ENCODE measurements at regions not wholly inside any gene's neighbourhood (a gene's known extent, or its start where the extent isn't known, plus 50 kb on each side); places are given as distances from the start of the nearest gene placed in this dataset.

GRCh38 chrX:7228226-7228625 lies 80.3 kb upstream of the PUDP start:
- no peak for DNase-seq
- no peak overlapping the region for H2BK5ac ChIP-seq (ENCODE audit: low read depth, low read length, poor library complexity, severe bottlenecking)
- H3K4me3 ChIP-seq (ENCODE audit: insufficient read depth in 1 of 2, low read depth in 1 of 2, low read length in 2 of 2), result no peak overlapping the region
- H3K4me1 ChIP-seq (ENCODE audit: control insufficient read depth, insufficient read depth, low read depth, low read length), result no peaks in the 10 kb centered on the region
- no peaks in the 10 kb centered on the region for H3K9me3 ChIP-seq (ENCODE audit: control insufficient read depth, low read length)
- H4K91ac ChIP-seq (ENCODE audit: low read length), result no peak overlapping the region
- no peaks in the 10 kb centered on the region for H3K27me3 ChIP-seq (ENCODE audit: control insufficient read depth in 1 of 2, insufficient read depth in 1 of 2, low read length in 2 of 2)
- no peak overlapping the region for H4K8ac ChIP-seq (ENCODE audit: low read length)
- H2BK12ac ChIP-seq (ENCODE audit: low read length in 2 of 2), result no peak overlapping the region
- H2AK5ac ChIP-seq (ENCODE audit: low read length, severe bottlenecking), result no peak overlapping the region
- H3K14ac ChIP-seq (ENCODE audit: low read length in 2 of 2), result no peak overlapping the region
- H3K18ac ChIP-seq (ENCODE audit: low read depth in 1 of 2, low read length in 2 of 2), result no peak overlapping the region
- no peaks in the 10 kb centered on the region for H3K36me3 ChIP-seq (ENCODE audit: control insufficient read depth in 1 of 2, insufficient read depth in 2 of 2, low read depth in 1 of 2, low read length in 2 of 2)
- H3K23ac ChIP-seq (ENCODE audit: low read length in 2 of 2), result no peak overlapping the region
- H3K79me1 ChIP-seq (replicated peaks; ENCODE audit: low read length, poor library complexity, severe bottlenecking), result no peaks in the 10 kb centered on the region
- no peak overlapping the region for H2BK120ac ChIP-seq (ENCODE audit: low read depth, low read length)
- WGBS, result 100% methylated on average over 1 of the region's 2 CpGs
- H2BK15ac ChIP-seq (ENCODE audit: low read depth, poor library complexity, severe bottlenecking), result no peak overlapping the region
- no peak overlapping the region for H2AFZ ChIP-seq (ENCODE audit: low read depth, low read length)
- no peak overlapping the region for H3K27ac ChIP-seq (ENCODE audit: low read length, poor library complexity, severe bottlenecking)
- no peak overlapping the region for H3K4ac ChIP-seq (ENCODE audit: low read depth in 1 of 2, low read length in 2 of 2)
- H3K9ac ChIP-seq (ENCODE audit: low read length), result no peak overlapping the region
- no peak overlapping the region for H3K4me2 ChIP-seq (ENCODE audit: low read length, poor library complexity, severe bottlenecking)

- no peak overlapping the region for H4K8ac ChIP-seq (ENCODE audit: low read length)
- H3K9me3 ChIP-seq (ENCODE audit: control insufficient read depth, low read length), result no peaks in the 10 kb centered on the region
- no peak overlapping the region for H3K18ac ChIP-seq (ENCODE audit: low read depth in 1 of 2, low read length in 2 of 2)
- 100% methylated on average over 2 of the region's 2 CpGs for WGBS
- H2AK5ac ChIP-seq (ENCODE audit: low read length, severe bottlenecking), result no peak overlapping the region
- no peak overlapping the region for H4K91ac ChIP-seq (ENCODE audit: low read length)
- DNase-seq, result no peak
- no peak overlapping the region for H3K23ac ChIP-seq (ENCODE audit: low read length in 2 of 2)
- H3K27ac ChIP-seq (ENCODE audit: low read length, poor library complexity, severe bottlenecking), result no peak overlapping the region
- H3K36me3 ChIP-seq (ENCODE audit: control insufficient read depth in 1 of 2, insufficient read depth in 2 of 2, low read depth in 1 of 2, low read length in 2 of 2), result no peaks in the 10 kb centered on the region
- H3K27me3 ChIP-seq (ENCODE audit: control insufficient read depth in 1 of 2, insufficient read depth in 1 of 2, low read length in 2 of 2), result no peaks in the 10 kb centered on the region
- no peaks in the 10 kb centered on the region for H3K4me1 ChIP-seq (ENCODE audit: control insufficient read depth, insufficient read depth, low read depth, low read length)
- no peak overlapping the region for H3K4me2 ChIP-seq (ENCODE audit: low read length, poor library complexity, severe bottlenecking)
- H3K4ac ChIP-seq (ENCODE audit: low read depth in 1 of 2, low read length in 2 of 2), result no peak overlapping the region
- no peak overlapping the region for H2BK120ac ChIP-seq (ENCODE audit: low read depth, low read length)
- H3K79me1 ChIP-seq (replicated peaks; ENCODE audit: low read length, poor library complexity, severe bottlenecking), result no peaks in the 10 kb centered on the region
- H3K9ac ChIP-seq (ENCODE audit: low read length), result no peak overlapping the region
- no peak overlapping the region for H3K14ac ChIP-seq (ENCODE audit: low read length in 2 of 2)
- H2AFZ ChIP-seq (ENCODE audit: low read depth, low read length), result no peak overlapping the region
- H3K4me3 ChIP-seq (ENCODE audit: insufficient read depth in 1 of 2, low read depth in 1 of 2, low read length in 2 of 2), result no peak overlapping the region
- H2BK12ac ChIP-seq (ENCODE audit: low read length in 2 of 2), result no peak overlapping the region
- no peak overlapping the region for H2BK15ac ChIP-seq (ENCODE audit: low read depth, poor library complexity, severe bottlenecking)
- no peak overlapping the region for H2BK5ac ChIP-seq (ENCODE audit: low read depth, low read length, poor library complexity, severe bottlenecking)
These were observed 77.4 kb upstream of the PUDP start for GRCh38 chrX:7225338-7225737.

- no peak overlapping the region for H3K9ac ChIP-seq (ENCODE audit: low read length)
- no peak overlapping the region for H3K4me2 ChIP-seq (ENCODE audit: low read length, poor library complexity, severe bottlenecking)
- H2BK120ac ChIP-seq (ENCODE audit: low read depth, low read length), result no peak overlapping the region
- H3K36me3 ChIP-seq (ENCODE audit: control insufficient read depth in 1 of 2, insufficient read depth in 2 of 2, low read depth in 1 of 2, low read length in 2 of 2), result no peaks in the 10 kb centered on the region
- H2AK5ac ChIP-seq (ENCODE audit: low read length, severe bottlenecking), result no peak overlapping the region
- no peak for DNase-seq
- no peak overlapping the region for H2BK15ac ChIP-seq (ENCODE audit: low read depth, poor library complexity, severe bottlenecking)
- no peak overlapping the region for H3K4me3 ChIP-seq (ENCODE audit: insufficient read depth in 1 of 2, low read depth in 1 of 2, low read length in 2 of 2)
- no peaks in the 10 kb centered on the region for H3K79me1 ChIP-seq (replicated peaks; ENCODE audit: low read length, poor library complexity, severe bottlenecking)
- no peak overlapping the region for H3K23ac ChIP-seq (ENCODE audit: low read length in 2 of 2)
- no peak overlapping the region for H2AFZ ChIP-seq (ENCODE audit: low read depth, low read length)
- 97% methylated on average over 1 of the region's 2 CpGs for WGBS
- H2BK12ac ChIP-seq (ENCODE audit: low read length in 2 of 2), result no peak overlapping the region
- no peaks in the 10 kb centered on the region for H3K9me3 ChIP-seq (ENCODE audit: control insufficient read depth, low read length)
- H3K27me3 ChIP-seq (ENCODE audit: control insufficient read depth in 1 of 2, insufficient read depth in 1 of 2, low read length in 2 of 2), result no peaks in the 10 kb centered on the region
- H3K14ac ChIP-seq (ENCODE audit: low read length in 2 of 2), result no peak overlapping the region
- no peak overlapping the region for H3K18ac ChIP-seq (ENCODE audit: low read depth in 1 of 2, low read length in 2 of 2)
- H4K8ac ChIP-seq (ENCODE audit: low read length), result no peak overlapping the region
- H3K4ac ChIP-seq (ENCODE audit: low read depth in 1 of 2, low read length in 2 of 2), result no peak overlapping the region
- no peak overlapping the region for H3K27ac ChIP-seq (ENCODE audit: low read length, poor library complexity, severe bottlenecking)
- H4K91ac ChIP-seq (ENCODE audit: low read length), result no peak overlapping the region
- no peak overlapping the region for H2BK5ac ChIP-seq (ENCODE audit: low read depth, low read length, poor library complexity, severe bottlenecking)
- H3K4me1 ChIP-seq (ENCODE audit: control insufficient read depth, insufficient read depth, low read depth, low read length), result no peaks in the 10 kb centered on the region
These were observed 75.3 kb upstream of the PUDP start for GRCh38 chrX:7223271-7223670.

GRCh38 chrX:7220121-7220520 lies 72.2 kb upstream of the PUDP start:
- Histone ChIP-seq H3K23ac (ENCODE audit: low read length in 2 of 2) (no peak overlapping the region), H2AFZ (ENCODE audit: low read depth, low read length) (no peak overlapping the region), H3K27me3 (ENCODE audit: control insufficient read depth in 1 of 2, insufficient read depth in 1 of 2, low read length in 2 of 2) (no peaks in the 10 kb centered on the region), H3K9me3 (ENCODE audit: control insufficient read depth, low read length) (no peaks in the 10 kb centered on the region), H4K8ac (ENCODE audit: low read length) (no peak overlapping the region), H3K4me3 (ENCODE audit: insufficient read depth in 1 of 2, low read depth in 1 of 2, low read length in 2 of 2) (no peak overlapping the region), H3K4me1 (ENCODE audit: control insufficient read depth, insufficient read depth, low read depth, low read length) (no peaks in the 10 kb centered on the region), H2BK15ac (ENCODE audit: low read depth, poor library complexity, severe bottlenecking) (no peak overlapping the region), H3K27ac (ENCODE audit: low read length, poor library complexity, severe bottlenecking) (no peak overlapping the region), H3K9ac (ENCODE audit: low read length) (no peak overlapping the region), H2AK5ac (ENCODE audit: low read length, severe bottlenecking) (no peak overlapping the region), H3K4me2 (ENCODE audit: low read length, poor library complexity, severe bottlenecking) (no peak overlapping the region), H3K36me3 (ENCODE audit: control insufficient read depth in 1 of 2, insufficient read depth in 2 of 2, low read depth in 1 of 2, low read length in 2 of 2) (no peaks in the 10 kb centered on the region), H3K18ac (ENCODE audit: low read depth in 1 of 2, low read length in 2 of 2) (no peak overlapping the region), H2BK5ac (ENCODE audit: low read depth, low read length, poor library complexity, severe bottlenecking) (no peak overlapping the region), H3K14ac (ENCODE audit: low read length in 2 of 2) (no peak overlapping the region), H3K4ac (ENCODE audit: low read depth in 1 of 2, low read length in 2 of 2) (no peak overlapping the region), H2BK120ac (ENCODE audit: low read depth, low read length) (no peak overlapping the region), H4K91ac (ENCODE audit: low read length) (no peak overlapping the region), H3K79me1 (replicated peaks; ENCODE audit: low read length, poor library complexity, severe bottlenecking) (no peaks in the 10 kb centered on the region), H2BK12ac (ENCODE audit: low read length in 2 of 2) (no peak overlapping the region)
- 95% methylated on average over 6 of the region's 10 CpGs for WGBS
- no peak for DNase-seq

Data from mesenchymal stem cell (in vitro differentiated cells and primary cell).